ENCODE measurements at regions not wholly inside any gene's neighbourhood (a gene's known extent, or its start where the extent isn't known, plus 50 kb on each side); places are given as distances from the start of the nearest gene placed in this dataset.
"Not testable (repeated sequence)": the region's sequence is repeated elsewhere in the genome, so short reads cannot be mapped to it uniquely, and the experiment has no call there.

DNA sequence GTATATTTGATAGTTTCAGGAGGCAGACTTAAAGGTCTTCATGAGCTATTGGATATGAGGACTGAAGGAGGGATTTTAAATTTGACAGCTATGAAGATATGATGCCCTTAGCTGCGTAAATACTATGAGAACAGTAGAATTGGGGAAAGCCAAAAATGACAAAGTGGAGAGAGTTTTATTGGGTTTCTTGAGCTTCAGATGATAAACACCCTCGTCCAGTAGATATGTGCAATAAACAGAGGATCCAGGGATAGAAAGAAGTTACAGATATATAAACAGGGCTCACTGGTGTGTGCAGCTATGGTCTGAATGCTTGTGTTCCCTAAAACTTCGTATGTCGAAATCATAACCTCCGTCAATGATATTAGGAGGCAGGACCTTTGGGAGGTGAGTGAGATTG lies 131.3 kb downstream of the INHBA start:
- H3K27ac Mint-ChIP-seq: no peak overlapping the region
- H3K4me3 Mint-ChIP-seq: no peak overlapping the region
- peaks cover 12% of the 10 kb centered on the region for H3K4me1 Mint-ChIP-seq (ENCODE audit: low read depth)
- H3K36me3 Mint-ChIP-seq (ENCODE audit: low read depth): no peaks in the 10 kb centered on the region
- intact Hi-C loops (cut with micrococcal nuclease): no loop called here
- H3K9me3 Mint-ChIP-seq: no peaks in the 10 kb centered on the region
- H3K27me3 Mint-ChIP-seq: no peaks in the 10 kb centered on the region

GRCh38 chr7:41570766-41571165 lies 132.1 kb downstream of the INHBA start:
- intact Hi-C loops (cut with micrococcal nuclease): no loop called here
- Mint-ChIP-seq H3K27me3 (no peaks in the 10 kb centered on the region), H3K9me3 (no peaks in the 10 kb centered on the region), H3K4me3 (no peak overlapping the region), H3K4me1 (ENCODE audit: low read depth) (peaks cover 12% of the 10 kb centered on the region), H3K36me3 (ENCODE audit: low read depth) (no peaks in the 10 kb centered on the region), H3K27ac (no peak overlapping the region)

GRCh38 chr7:41568135-41568534 lies 134.8 kb downstream of the INHBA start:
- no peak overlapping the region for H3K4me3 Mint-ChIP-seq
- intact Hi-C loops (cut with micrococcal nuclease): no loop called here
- no peaks in the 10 kb centered on the region for H3K9me3 Mint-ChIP-seq
- no peaks in the 10 kb centered on the region for H3K27me3 Mint-ChIP-seq
- H3K4me1 Mint-ChIP-seq (ENCODE audit: low read depth): peaks cover 12% of the 10 kb centered on the region
- no peaks in the 10 kb centered on the region for H3K36me3 Mint-ChIP-seq (ENCODE audit: low read depth)
- H3K27ac Mint-ChIP-seq: no peak overlapping the region

DNA sequence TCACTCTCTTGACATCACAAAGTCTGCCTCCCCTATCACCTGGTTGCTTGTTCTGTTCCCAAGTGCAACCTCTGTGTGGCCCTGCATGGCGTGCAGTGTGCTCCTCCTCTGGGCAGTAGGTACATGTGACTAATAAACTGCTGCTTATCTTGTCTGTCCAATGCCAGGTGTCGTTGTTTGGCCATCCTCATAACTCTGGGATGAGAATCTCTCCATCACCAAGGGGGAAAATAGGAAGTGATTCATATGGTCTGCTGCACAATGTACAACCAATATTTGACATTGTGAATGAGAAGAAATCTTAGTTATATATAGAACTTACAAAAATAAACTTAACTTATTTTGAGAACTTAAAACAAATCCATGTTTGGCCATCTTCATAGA lies 135.2 kb downstream of the INHBA start:
- Mint-ChIP-seq H3K4me3 (no peak overlapping the region), H3K9me3 (no peaks in the 10 kb centered on the region), H3K27ac (no peak overlapping the region), H3K36me3 (ENCODE audit: low read depth) (no peaks in the 10 kb centered on the region), H3K4me1 (ENCODE audit: low read depth) (peaks cover 13% of the 10 kb centered on the region), H3K27me3 (no peaks in the 10 kb centered on the region)
- intact Hi-C loops (cut with micrococcal nuclease): no loop called here

- Mint-ChIP-seq H3K4me1 (ENCODE audit: low read depth) (peaks cover 18% of the 10 kb centered on the region), H3K9me3 (no peaks in the 10 kb centered on the region), H3K4me3 (no peak overlapping the region), H3K27me3 (no peaks in the 10 kb centered on the region), H3K36me3 (ENCODE audit: low read depth) (no peaks in the 10 kb centered on the region), H3K27ac (no peak overlapping the region)
- intact Hi-C loops (cut with micrococcal nuclease): no loop called here
Measured at GRCh38 chr7:41567031-41567730, 135.7 kb downstream of the INHBA start.

GRCh38 chr7:41566581-41566980 lies 136.3 kb downstream of the INHBA start:
- Mint-ChIP-seq H3K4me3 (no peak overlapping the region), H3K36me3 (ENCODE audit: low read depth) (no peaks in the 10 kb centered on the region), H3K27ac (no peak overlapping the region), H3K9me3 (no peaks in the 10 kb centered on the region), H3K27me3 (no peaks in the 10 kb centered on the region), H3K4me1 (ENCODE audit: low read depth) (peaks cover 18% of the 10 kb centered on the region)
- intact Hi-C loops (cut with micrococcal nuclease): no loop called here

- no peak overlapping the region for H3K4me3 Mint-ChIP-seq
- intact Hi-C loops (cut with micrococcal nuclease): no loop called here
- H3K27me3 Mint-ChIP-seq: no peaks in the 10 kb centered on the region
- H3K36me3 Mint-ChIP-seq (ENCODE audit: low read depth): no peaks in the 10 kb centered on the region
- H3K9me3 Mint-ChIP-seq: no peaks in the 10 kb centered on the region
- peaks cover 18% of the 10 kb centered on the region for H3K4me1 Mint-ChIP-seq (ENCODE audit: low read depth)
- no peak overlapping the region for H3K27ac Mint-ChIP-seq
Measured at GRCh38 chr7:41565655-41566054, 137.2 kb downstream of the INHBA start.

GRCh38 chr7:41559426-41559825 lies 143.5 kb downstream of the INHBA start:
- Mint-ChIP-seq H3K4me3 (no peak overlapping the region), H3K4me1 (ENCODE audit: low read depth) (peaks cover 5% of the 10 kb centered on the region), H3K9me3 (peaks cover 7% of the 10 kb centered on the region), H3K27ac (no peak overlapping the region), H3K27me3 (no peaks in the 10 kb centered on the region), H3K36me3 (ENCODE audit: low read depth) (no peaks in the 10 kb centered on the region)
- intact Hi-C loops (cut with micrococcal nuclease): no loop called here

DNA sequence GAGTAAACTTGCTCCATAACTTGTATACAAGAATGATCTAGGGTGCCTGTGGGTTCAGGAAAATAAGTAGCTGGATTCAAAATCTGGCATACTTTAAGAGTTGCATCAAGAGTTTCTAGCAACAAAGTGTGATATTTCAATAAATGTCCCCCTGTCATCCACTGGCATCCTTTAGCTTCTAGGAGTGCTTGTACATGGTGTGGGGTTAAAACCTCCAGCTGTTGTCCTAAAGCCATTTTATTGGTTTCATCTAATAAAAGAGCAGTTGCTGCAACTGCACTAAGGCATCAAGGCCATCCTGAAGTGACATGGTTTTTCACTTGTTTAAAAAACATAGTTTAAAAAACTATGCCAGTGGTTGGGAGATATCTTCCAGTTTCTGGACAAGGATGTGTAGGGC lies 148.4 kb downstream of the INHBA start:
- no peak overlapping the region for H3K27ac Mint-ChIP-seq
- H3K4me3 Mint-ChIP-seq: no peak overlapping the region
- H3K36me3 Mint-ChIP-seq (ENCODE audit: low read depth): no peaks in the 10 kb centered on the region
- peaks cover 13% of the 10 kb centered on the region for H3K9me3 Mint-ChIP-seq
- no peaks in the 10 kb centered on the region for H3K27me3 Mint-ChIP-seq
- intact Hi-C loops (cut with micrococcal nuclease): no loop called here
- no peaks in the 10 kb centered on the region for H3K4me1 Mint-ChIP-seq (ENCODE audit: low read depth)

GRCh38 chr7:41550046-41550445 lies 152.8 kb downstream of the INHBA start:
- H3K4me1 Mint-ChIP-seq (ENCODE audit: low read depth); intact Hi-C loops (cut with micrococcal nuclease); H3K4me3 Mint-ChIP-seq; H3K27ac Mint-ChIP-seq; H3K36me3 Mint-ChIP-seq (ENCODE audit: low read depth); H3K9me3 Mint-ChIP-seq; H3K27me3 Mint-ChIP-seq: not testable (repeated sequence)

DNA sequence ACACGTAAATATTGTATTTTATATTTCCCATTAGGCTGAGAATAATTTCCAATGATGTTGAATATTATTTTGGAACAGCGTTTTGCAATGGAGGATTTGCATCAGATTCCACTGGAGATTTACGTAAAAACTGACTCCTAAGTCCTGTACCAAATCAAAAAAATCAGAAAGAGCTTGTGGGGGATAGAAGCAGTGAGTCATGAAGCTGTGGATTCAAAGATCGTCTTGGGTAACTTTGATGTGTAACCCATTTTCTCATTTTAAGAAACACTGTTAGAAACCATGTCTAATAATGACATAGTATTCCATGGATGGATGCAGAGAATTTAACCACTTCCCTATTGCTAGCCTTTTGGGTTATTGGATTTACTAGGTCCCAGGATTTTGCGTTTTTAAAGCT lies 158.6 kb downstream of the INHBA start:
- no peaks in the 10 kb centered on the region for H3K4me1 Mint-ChIP-seq (ENCODE audit: low read depth)
- no peaks in the 10 kb centered on the region for H3K9me3 Mint-ChIP-seq
- no peaks in the 10 kb centered on the region for H3K36me3 Mint-ChIP-seq (ENCODE audit: low read depth)
- intact Hi-C loops (cut with micrococcal nuclease): no loop called here
- H3K27ac Mint-ChIP-seq: no peak overlapping the region
- H3K4me3 Mint-ChIP-seq: no peak overlapping the region
- no peaks in the 10 kb centered on the region for H3K27me3 Mint-ChIP-seq

GRCh38 chr7:41540601-41541000 lies 162.3 kb downstream of the INHBA start:
- no peaks in the 10 kb centered on the region for H3K4me1 Mint-ChIP-seq (ENCODE audit: low read depth)
- H3K36me3 Mint-ChIP-seq (ENCODE audit: low read depth): no peaks in the 10 kb centered on the region
- H3K27ac Mint-ChIP-seq: no peak overlapping the region
- H3K27me3 Mint-ChIP-seq: no peaks in the 10 kb centered on the region
- no peak overlapping the region for H3K4me3 Mint-ChIP-seq
- intact Hi-C loops (cut with micrococcal nuclease): no loop called here
- H3K9me3 Mint-ChIP-seq: no peaks in the 10 kb centered on the region

DNA sequence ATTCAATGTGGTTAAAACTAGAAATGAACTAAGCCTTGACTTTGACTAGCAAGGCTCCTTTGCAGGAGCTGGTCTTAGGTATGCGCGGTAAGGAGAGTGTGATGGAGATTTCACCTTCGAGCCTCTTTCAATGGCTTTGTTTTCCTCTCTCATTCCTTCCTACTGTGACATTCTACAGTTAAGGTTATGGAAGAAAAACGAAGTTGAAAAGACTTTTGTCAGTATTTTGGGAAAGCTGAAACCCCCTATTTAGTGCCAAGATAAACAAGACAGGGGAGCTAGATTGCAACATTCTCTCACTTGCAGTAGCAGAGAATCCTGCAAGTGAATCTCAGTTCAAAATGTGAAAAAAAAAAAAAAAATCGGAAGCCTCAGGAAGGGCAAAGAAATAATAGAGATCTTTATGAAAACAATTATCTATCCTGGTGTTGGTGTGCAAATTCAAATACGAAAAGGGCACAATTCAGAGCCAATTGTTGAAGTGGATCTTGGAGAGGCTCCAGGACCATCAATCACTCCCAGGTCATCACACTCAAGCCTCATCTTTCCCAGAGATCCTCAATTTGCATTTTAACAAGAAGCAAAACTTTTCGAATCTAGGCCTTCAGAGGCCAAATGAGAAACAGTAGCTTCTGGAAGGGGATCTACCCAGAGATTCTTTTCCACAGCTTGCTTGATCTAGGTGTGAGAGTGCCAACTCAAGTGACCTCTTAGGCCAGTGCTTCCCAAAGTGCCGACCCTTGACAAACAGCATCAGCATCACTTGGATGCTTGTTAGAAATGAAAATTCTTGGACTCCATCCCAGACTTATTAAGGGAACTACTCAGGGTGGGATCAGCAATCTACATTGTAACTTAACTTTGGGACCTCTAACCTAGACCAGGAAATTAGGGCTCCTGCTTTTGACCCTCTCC lies 163.8 kb downstream of the INHBA start:
- Mint-ChIP-seq H3K27ac (no peak overlapping the region), H3K27me3 (no peaks in the 10 kb centered on the region), H3K9me3 (peaks cover 2% of the 10 kb centered on the region), H3K4me3 (no peak overlapping the region), H3K36me3 (ENCODE audit: low read depth) (no peaks in the 10 kb centered on the region), H3K4me1 (ENCODE audit: low read depth) (no peaks in the 10 kb centered on the region)
- intact Hi-C loops (cut with micrococcal nuclease): no loop called here

DNA sequence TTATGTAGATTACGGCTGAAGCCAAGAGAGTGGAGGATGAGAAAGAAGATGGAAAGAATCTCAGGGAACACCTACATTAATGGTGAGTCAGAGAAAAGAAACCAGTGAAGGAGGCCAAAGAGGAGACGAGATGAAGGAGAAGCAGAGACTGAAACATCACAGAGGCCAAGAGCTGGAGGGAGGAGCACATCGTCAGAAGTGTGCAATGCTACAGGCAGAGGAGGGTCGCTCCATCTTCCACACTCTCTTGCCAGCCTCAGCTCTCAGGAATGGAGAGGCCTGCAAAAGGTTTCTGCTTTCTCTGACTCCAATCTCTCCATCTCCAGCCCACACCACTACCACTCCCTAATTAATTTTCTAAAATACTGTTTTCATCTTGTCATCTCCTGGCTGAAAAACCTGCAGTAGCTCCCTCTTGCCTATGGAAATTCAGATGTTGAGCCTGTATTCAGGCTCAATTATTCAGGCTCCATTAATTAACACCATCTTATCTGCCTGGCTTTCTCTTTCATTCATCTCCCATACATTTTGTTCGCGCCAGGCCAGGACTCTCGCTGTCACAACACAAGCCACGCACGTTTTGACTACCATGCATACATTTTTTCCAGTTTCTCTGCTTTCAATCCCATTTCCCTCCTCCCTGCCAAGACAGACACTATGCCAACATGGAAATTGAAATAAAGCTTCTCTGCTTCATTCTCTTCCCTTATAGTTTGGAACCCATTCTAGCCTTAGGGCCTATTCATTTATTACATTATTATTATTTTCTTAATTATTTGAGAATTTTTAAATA lies 165.8 kb downstream of the INHBA start:
- H3K27me3 Mint-ChIP-seq: no peaks in the 10 kb centered on the region

More for the DNA sequence above, 165.8 kb downstream of the INHBA start:
- Mint-ChIP-seq H3K27ac (no peak overlapping the region), H3K4me3 (no peak overlapping the region), H3K36me3 (ENCODE audit: low read depth) (no peaks in the 10 kb centered on the region), H3K4me1 (ENCODE audit: low read depth) (no peaks in the 10 kb centered on the region), H3K9me3 (peaks cover 6% of the 10 kb centered on the region)
- intact Hi-C loops (cut with micrococcal nuclease): no loop called here
